Dermis blood vessel endothelial cell (primary cell): ENCODE measurements at regions not wholly inside any gene's neighbourhood (a gene's known extent, or its start where the extent isn't known, plus 50 kb on each side); places are given as distances from the start of the nearest gene placed in this dataset.

Experiments used
- DNase-seq: peaks from one replicate; pipeline ENCODE4 v3.0.0; 2010

DNA sequence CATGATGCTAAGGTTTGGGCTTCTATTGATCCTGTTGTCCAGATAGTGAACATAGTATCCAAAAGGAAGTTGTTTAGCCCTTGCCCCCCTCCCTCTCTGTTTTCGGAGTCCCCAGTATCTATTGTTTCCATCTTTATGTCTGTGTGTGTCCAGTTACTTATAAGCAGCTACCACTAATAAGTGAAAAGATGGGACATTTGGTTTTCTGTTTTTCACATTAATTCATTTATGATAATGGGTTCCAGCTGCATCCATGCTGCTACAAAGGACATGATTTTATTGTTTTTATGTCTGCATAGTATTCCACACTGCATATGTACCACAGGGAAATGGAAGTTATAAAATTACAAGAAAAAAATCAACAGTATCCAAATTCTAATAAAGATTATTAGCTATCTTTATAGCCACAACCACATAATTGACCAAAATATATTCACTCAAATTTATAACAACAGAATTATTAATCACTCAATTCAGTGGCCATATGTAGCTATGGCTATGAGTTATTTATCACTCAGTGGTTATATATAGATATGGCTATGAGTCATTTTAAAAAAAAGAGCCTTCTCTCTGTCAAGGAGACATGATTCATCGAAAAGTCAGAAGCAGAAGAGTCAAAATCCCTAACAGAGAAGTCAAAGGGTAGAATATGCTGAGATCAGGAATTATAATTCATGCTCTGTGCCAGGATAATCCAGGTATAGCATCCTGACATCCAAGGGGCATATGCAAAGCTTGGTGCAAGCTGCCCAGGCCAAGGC, 367.5 kb downstream of the DEPDC1B start:
- DNase-seq, result no peak

- no peak for DNase-seq
Observed at GRCh38 chr5:60330236-60330635, 369.7 kb downstream of the DEPDC1B start.

DNA sequence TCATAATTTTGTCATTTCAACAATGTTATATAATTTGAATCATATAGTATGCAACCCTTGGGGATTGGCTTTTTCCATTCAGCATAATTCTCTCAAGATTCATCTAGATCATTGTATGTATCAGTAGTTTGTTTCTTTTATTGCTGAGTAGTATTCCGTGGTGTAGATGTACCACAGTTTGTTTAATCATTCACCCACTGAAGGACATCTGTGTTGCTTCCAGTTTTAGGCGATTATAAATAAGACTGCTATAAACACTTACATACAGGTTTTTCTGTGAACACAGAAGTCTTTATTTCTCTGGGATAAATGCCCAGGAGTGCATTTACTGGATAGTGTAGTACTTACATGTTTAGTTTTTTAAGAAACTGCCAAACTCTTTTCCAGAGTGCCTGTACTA, 374.1 kb downstream of the DEPDC1B start:
- no peak for DNase-seq

DNA sequence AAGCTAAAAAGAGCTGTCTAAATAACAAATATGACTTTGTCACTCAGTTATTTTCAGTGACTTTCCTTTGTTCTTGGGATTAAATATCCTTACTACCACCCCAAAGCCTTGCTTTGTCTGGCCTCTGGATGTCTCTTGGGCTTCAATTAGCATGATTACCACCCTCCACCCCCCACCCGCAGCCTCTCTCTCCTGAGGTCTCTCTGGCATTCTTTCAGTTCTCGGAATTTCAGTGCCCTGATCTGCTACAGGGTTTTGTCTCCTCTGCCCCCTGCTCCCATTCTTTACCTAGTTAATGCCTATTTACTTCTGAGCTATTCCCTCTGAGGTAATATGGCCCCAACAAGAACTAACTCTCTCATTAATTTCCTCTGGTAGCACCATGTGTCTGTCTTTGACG, 376.4 kb downstream of the DEPDC1B start:
- DNase-seq, result no peak

DNA sequence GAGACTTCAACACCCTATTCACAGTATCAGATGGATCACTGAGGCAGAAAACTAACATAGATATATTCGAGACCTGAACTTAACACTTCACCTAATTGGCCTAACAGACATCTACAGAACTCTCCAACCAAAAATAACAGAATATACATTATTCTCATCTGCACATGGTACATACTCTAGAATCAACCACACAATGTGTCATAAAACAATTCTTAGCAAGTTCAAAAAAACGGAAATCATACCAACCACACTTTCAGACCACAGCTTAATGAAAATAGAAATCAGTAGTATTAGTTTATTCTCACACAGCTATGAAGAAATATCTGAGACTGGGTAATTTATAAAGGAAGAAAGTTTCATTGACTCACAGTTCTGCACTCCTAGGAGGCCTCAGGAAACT, 387.9 kb downstream of the DEPDC1B start:
- no peak for DNase-seq

GRCh38 chr5:60299944-60300343, 400.0 kb downstream of the DEPDC1B start:
- DNase-seq, result no peak

GRCh38 chr5:60297658-60298057, 402.3 kb downstream of the DEPDC1B start:
- DNase-seq, result no peak

GRCh38 chr5:60295423-60295822, 401.9 kb upstream of the PDE4D start:
- peak; percentile 18 for DNase-seq

- DNase-seq, result no peak
Observed at GRCh38 chr5:60293518-60293917, 400.0 kb upstream of the PDE4D start.

- peak; percentile 79 for DNase-seq
Observed at GRCh38 chr5:60287174-60287771, 393.7 kb upstream of the PDE4D start.

DNA sequence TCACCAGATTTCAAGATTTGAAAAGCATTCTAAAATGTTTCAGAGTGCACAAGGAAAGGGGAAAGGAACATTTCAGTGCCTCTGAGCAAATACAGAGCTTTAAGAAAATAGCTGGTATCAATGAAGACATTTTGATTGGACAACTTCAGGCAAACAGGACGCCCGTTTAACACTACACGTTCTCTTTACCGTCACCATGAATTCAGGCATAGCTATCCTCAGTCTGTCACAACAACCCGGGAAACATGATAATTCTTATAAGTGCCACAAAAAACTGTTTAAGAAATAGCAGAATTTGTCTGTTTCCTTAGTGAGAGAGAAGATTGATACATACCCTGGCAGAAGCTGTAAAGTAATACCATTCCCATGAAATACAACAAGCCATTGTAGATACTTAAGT, 392.4 kb upstream of the PDE4D start:
- DNase-seq, result no peak

DNA sequence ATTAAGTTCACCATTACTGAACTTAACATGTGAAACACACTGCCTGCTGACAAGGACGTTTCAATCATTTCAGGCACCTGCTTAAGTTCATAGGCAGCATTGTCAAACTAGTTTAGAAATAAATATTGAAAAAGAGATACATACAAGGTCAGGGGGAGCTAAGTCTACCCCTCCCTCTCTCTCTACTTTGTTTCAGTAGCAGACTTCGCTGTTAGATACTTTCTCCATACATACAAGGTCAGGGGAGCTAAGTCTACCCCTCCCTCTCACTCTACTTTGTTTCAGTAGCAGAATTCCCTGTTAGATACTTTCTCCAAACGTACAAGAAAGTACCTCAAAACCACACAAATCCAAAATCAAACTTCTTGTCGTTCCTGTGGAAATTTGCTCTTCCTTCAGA, 387.4 kb upstream of the PDE4D start:
- no peak for DNase-seq

DNA sequence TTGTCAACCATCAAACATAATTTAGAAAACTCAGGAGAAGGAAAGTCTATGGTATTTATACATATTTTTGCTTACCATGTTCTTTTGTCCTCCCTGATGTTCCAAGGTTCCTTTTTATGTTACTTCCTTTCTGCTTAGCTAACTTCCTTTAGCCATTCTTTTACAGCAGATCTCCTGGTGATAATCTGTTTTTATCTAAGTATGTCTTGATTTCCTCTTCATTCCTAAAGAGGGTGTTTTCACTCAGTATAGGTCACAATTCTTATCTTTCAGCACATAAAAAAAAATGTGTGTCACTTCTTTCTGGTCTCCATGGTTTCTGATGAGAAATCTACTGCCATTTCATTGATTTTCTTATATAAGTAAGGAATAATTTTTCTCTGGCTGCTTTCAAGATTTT, 384.4 kb upstream of the PDE4D start:
- DNase-seq, result peak; percentile 25

GRCh38 chr5:60274747-60275146, 381.2 kb upstream of the PDE4D start:
- DNase-seq, result no peak

DNA sequence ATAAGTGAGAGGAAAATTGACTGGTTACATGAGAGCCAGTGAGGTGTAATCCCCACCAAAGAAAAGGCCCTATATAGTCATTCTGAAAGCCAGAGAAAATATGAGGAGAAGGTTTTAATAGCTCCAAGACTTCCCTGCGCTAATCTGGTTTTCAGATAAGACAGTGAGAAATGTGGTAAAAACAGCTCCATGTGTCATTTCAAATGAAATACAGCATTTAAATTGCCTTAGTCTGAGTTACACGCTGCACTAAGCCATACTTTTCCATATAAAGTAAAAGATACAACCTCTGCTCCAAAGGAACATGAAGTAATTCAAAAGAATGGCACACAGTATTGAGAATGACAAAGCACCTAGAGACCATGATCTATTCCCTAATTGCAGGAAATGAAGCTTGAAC, 378.0 kb upstream of the PDE4D start:
- no peak for DNase-seq

DNA sequence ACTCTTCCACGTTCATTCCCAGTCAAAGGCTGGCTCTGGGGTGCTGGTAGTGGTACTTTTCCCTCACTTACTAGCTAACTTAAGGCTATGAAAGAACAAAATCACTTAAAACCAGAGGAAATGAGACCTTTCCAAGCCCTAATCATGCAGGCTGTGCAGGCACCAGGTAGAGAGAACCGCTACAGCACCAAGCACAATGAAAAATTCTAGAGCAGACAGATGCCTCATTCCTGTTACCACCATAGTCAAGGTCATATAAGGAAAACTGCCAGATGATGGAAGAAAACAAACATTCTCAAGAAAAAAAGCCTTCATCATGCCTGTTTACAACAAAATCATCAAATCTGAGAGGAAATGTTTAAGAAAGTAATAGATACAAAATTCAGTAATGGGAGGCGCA, 374.4 kb upstream of the PDE4D start:
- DNase-seq, result no peak

DNA sequence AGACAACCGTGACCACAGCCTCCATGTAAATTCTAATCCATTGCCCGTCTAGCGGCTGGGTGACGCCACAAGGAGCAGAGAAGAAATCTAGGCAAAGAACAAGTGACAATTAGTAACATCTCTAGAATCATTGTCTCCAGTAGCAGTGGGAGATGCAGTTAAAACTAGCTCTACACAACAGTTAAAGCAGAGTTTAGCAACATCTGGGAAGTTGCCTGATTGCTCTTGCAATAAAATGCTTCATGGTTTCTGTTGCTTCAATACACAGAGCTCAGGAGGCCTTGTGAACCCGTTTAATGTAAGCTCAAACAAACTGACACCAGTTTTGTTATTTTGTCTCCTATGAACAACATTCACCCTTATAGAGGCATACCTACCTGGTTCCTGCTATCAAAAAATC, 369.8 kb upstream of the PDE4D start:
- DNase-seq, result no peak

GRCh38 chr5:60262576-60263295, 369.2 kb upstream of the PDE4D start:
- DNase-seq, result no peak

DNA sequence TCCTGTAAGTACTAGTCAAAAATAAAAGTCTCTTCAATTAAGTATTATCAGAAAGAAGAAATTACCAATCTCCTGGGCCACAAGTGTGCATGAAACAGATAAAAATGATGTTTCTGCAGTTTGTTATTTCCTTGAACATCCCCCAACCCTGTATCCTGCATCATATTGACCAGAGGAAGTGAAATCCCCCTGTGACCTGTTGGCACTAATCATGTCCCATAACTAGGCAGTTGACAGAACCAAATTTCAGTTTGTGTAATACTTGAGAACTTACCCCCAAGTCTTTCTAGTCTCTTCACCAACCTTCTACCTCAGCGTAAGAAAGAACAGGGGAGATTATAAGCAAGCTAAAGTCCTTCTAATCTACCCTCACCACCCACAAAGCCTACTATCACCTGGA, 368.2 kb upstream of the PDE4D start:
- DNase-seq, result no peak

DNA sequence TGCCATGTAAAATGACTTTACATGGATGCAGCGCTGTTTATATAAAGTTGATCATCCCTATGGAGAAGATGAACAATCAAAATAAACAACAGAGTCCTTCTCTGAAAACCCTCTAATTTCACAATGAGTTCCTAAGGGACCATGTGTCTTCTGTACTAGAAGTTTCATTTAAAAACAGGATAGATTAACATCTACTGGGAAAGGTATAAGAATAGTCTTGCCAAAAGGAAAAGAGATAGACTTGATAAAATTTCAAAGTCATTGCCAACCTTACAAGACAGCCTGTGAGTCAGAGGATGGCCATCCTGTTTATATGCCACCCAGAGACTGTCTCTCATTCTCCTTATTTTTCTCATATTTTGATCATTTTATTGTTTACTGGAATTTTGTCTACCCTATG, 367.1 kb upstream of the PDE4D start:
- no peak for DNase-seq

DNA sequence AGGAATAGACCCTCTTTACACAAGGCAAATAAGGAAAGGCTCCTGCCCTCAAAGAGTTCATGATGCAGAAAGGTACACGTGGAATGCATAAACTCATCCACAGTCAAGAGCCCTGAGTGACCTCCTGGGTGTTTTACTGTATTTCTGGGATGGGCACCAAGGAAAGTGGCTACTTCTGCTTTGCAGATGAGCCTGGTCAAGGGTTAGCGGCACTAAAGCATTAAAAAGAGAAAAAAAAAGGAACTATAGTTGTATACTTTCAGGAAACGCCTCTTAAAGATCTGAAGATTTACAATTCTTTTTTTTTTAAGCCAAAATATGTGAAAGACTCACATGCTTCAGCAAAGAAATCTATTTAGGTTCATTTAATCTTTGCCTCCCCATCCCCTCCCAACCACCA, 366.2 kb upstream of the PDE4D start:
- DNase-seq, result no peak

GRCh38 chr5:60257596-60258271, 364.2 kb upstream of the PDE4D start:
- no peak for DNase-seq

DNA sequence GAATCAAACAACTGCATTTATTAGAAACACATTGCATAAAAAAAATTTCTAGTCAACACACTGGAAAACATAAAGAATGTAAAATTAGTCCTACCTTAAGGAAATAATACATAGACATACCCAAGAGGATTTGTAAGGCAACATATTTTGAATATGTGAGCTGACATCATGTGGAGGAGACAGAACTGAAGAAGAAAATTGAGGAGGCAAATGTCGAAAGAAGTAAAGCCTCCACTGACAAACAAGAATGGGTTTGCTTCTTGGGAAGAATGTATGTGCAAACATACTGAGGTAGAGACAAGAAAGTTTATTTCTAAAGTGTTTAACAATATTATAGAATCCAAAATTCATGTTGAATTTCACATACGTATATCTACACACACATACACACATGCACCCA, 363.0 kb upstream of the PDE4D start:
- no peak for DNase-seq

DNA sequence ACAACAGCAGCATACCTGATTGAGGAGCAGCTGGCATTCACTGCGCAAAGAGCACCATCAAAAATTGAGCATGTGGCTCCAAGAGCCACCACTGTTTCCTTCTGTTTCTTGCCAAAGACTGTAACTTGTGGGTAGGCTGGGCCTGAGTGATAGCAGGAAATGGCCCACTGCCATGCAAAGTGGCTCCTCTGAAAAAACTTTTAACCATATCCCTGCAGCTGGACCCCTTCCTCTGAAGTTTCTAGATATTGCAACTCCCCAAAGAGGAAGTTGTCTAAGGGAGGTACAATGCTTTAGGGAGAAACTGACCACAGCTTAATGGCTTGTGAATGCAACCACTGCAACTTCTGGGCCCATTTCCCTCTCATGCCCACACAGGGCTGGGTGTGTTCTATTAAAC, 355.4 kb upstream of the PDE4D start:
- no peak for DNase-seq
